ENCODE measurements at regions not wholly inside any gene's neighbourhood (a gene's known extent, or its start where the extent isn't known, plus 50 kb on each side); places are given as distances from the start of the nearest gene placed in this dataset.
"Not testable (repeated sequence)": the region's sequence is repeated elsewhere in the genome, so short reads cannot be mapped to it uniquely, and the experiment has no call there.

GRCh38 chr21:28856588-28857250 is 136.0 kb downstream of the LTN1 start:
- H3K4me1 ChIP-seq (ENCODE audit: low read length), result peaks cover 21% of the 10 kb centered on the region
- no peak overlapping the region for H3K4me2 ChIP-seq (ENCODE audit: low read depth, low read length, poor library complexity, severe bottlenecking)
- no peaks in the 10 kb centered on the region for H3K79me2 ChIP-seq (ENCODE audit: low read length)
- no peaks in the 10 kb centered on the region for H4K20me1 ChIP-seq (ENCODE audit: insufficient read depth, low read depth, low read length)
- no peak overlapping the region for H3K9ac ChIP-seq (ENCODE audit: low read length)
- H3K9me3 ChIP-seq (ENCODE audit: low read length), result no peaks in the 10 kb centered on the region
- H3K27me3 ChIP-seq (ENCODE audit: low read length), result no peaks in the 10 kb centered on the region
- no peaks in the 10 kb centered on the region for H3K36me3 ChIP-seq (ENCODE audit: insufficient read depth, low read length)
- H2AFZ ChIP-seq (ENCODE audit: low read length), result no peak overlapping the region
- no peak overlapping the region for H3K27ac ChIP-seq (ENCODE audit: low read length)
- no peak for DNase-seq
- H3K9me2 ChIP-seq (replicated peaks; ENCODE audit: insufficient read depth, low read length), result no peaks in the 10 kb centered on the region
- no peak overlapping the region for H3K4me3 ChIP-seq (ENCODE audit: low read length)

GRCh38 chr21:28852706-28853105 is 140.0 kb downstream of the LTN1 start:
- Histone ChIP-seq H2AFZ (ENCODE audit: low read length) (no peak overlapping the region), H3K9me2 (replicated peaks; ENCODE audit: insufficient read depth, low read length) (no peaks in the 10 kb centered on the region), H3K9ac (ENCODE audit: low read length) (no peak overlapping the region), H3K27me3 (ENCODE audit: low read length) (no peaks in the 10 kb centered on the region), H3K27ac (ENCODE audit: low read length) (no peak overlapping the region), H3K36me3 (ENCODE audit: insufficient read depth, low read length) (no peaks in the 10 kb centered on the region), H3K4me3 (ENCODE audit: low read length) (no peak overlapping the region), H3K4me2 (ENCODE audit: low read depth, low read length, poor library complexity, severe bottlenecking) (peak overlapping the region; percentile 21), H4K20me1 (ENCODE audit: insufficient read depth, low read depth, low read length) (no peaks in the 10 kb centered on the region), H3K79me2 (ENCODE audit: low read length) (no peaks in the 10 kb centered on the region), H3K4me1 (ENCODE audit: low read length) (peaks cover 21% of the 10 kb centered on the region), H3K9me3 (ENCODE audit: low read length) (no peaks in the 10 kb centered on the region)
- DNase-seq, result peak; percentile 83

- Histone ChIP-seq H3K9me3 (ENCODE audit: low read length) (no peaks in the 10 kb centered on the region), H4K20me1 (ENCODE audit: insufficient read depth, low read depth, low read length) (no peaks in the 10 kb centered on the region)
These were observed 141.0 kb downstream of the LTN1 start for GRCh38 chr21:28851645-28852044.

GRCh38 chr21:28839237-28839636 is 153.4 kb downstream of the LTN1 start:
- not testable (repeated sequence) for H3K4me3 ChIP-seq (ENCODE audit: low read length); H3K4me1 ChIP-seq (ENCODE audit: low read length); H3K36me3 ChIP-seq (ENCODE audit: insufficient read depth, low read length); H2AFZ ChIP-seq (ENCODE audit: low read length); H3K9me2 ChIP-seq (replicated peaks; ENCODE audit: insufficient read depth, low read length); H3K9me3 ChIP-seq (ENCODE audit: low read length); H3K27ac ChIP-seq (ENCODE audit: low read length); H3K4me2 ChIP-seq (ENCODE audit: low read depth, low read length, poor library complexity, severe bottlenecking); H3K79me2 ChIP-seq (ENCODE audit: low read length); H4K20me1 ChIP-seq (ENCODE audit: insufficient read depth, low read depth, low read length); DNase-seq; H3K9ac ChIP-seq (ENCODE audit: low read length); H3K27me3 ChIP-seq (ENCODE audit: low read length)

More at GRCh38 chr21:28851645-28852044, 141.0 kb downstream of the LTN1 start:
- DNase-seq, result no peak
- no peak overlapping the region for H3K4me2 ChIP-seq (ENCODE audit: low read depth, low read length, poor library complexity, severe bottlenecking)
- H3K9me2 ChIP-seq (replicated peaks; ENCODE audit: insufficient read depth, low read length), result no peaks in the 10 kb centered on the region
- H3K4me3 ChIP-seq (ENCODE audit: low read length), result no peak overlapping the region
- H2AFZ ChIP-seq (ENCODE audit: low read length), result no peak overlapping the region
- H3K4me1 ChIP-seq (ENCODE audit: low read length), result peaks cover 21% of the 10 kb centered on the region
- H3K9ac ChIP-seq (ENCODE audit: low read length), result no peak overlapping the region
- H3K79me2 ChIP-seq (ENCODE audit: low read length), result no peaks in the 10 kb centered on the region
- H3K36me3 ChIP-seq (ENCODE audit: insufficient read depth, low read length), result no peaks in the 10 kb centered on the region
- no peaks in the 10 kb centered on the region for H3K27me3 ChIP-seq (ENCODE audit: low read length)
- no peak overlapping the region for H3K27ac ChIP-seq (ENCODE audit: low read length)

GRCh38 chr21:28837426-28837825 is 155.3 kb downstream of the LTN1 start:
- not testable (repeated sequence) for H3K9me3 ChIP-seq (ENCODE audit: low read length); H3K9me2 ChIP-seq (replicated peaks; ENCODE audit: insufficient read depth, low read length); H4K20me1 ChIP-seq (ENCODE audit: insufficient read depth, low read depth, low read length); H3K27me3 ChIP-seq (ENCODE audit: low read length); H3K9ac ChIP-seq (ENCODE audit: low read length); H3K4me2 ChIP-seq (ENCODE audit: low read depth, low read length, poor library complexity, severe bottlenecking); DNase-seq; H3K79me2 ChIP-seq (ENCODE audit: low read length); H3K27ac ChIP-seq (ENCODE audit: low read length); H3K36me3 ChIP-seq (ENCODE audit: insufficient read depth, low read length); H3K4me1 ChIP-seq (ENCODE audit: low read length); H3K4me3 ChIP-seq (ENCODE audit: low read length); H2AFZ ChIP-seq (ENCODE audit: low read length)

- H4K20me1 ChIP-seq (ENCODE audit: insufficient read depth, low read depth, low read length); H3K36me3 ChIP-seq (ENCODE audit: insufficient read depth, low read length); H2AFZ ChIP-seq (ENCODE audit: low read length); H3K4me1 ChIP-seq (ENCODE audit: low read length); H3K9me3 ChIP-seq (ENCODE audit: low read length); H3K27me3 ChIP-seq (ENCODE audit: low read length); H3K4me3 ChIP-seq (ENCODE audit: low read length); H3K4me2 ChIP-seq (ENCODE audit: low read depth, low read length, poor library complexity, severe bottlenecking); H3K9ac ChIP-seq (ENCODE audit: low read length); H3K79me2 ChIP-seq (ENCODE audit: low read length); H3K9me2 ChIP-seq (replicated peaks; ENCODE audit: insufficient read depth, low read length); H3K27ac ChIP-seq (ENCODE audit: low read length): not testable (repeated sequence)
- DNase-seq, result peak; percentile 2
These were observed 156.1 kb downstream of the LTN1 start for GRCh38 chr21:28836588-28836987.

GRCh38 chr21:28834335-28835238 is 158.1 kb downstream of the LTN1 start:
- Histone ChIP-seq H3K9me2 (replicated peaks; ENCODE audit: insufficient read depth, low read length) (no peaks in the 10 kb centered on the region), H3K79me2 (ENCODE audit: low read length) (no peaks in the 10 kb centered on the region), H2AFZ (ENCODE audit: low read length) (no peak overlapping the region), H3K27me3 (ENCODE audit: low read length) (no peaks in the 10 kb centered on the region), H3K4me1 (ENCODE audit: low read length) (0 out of 2 replicates have a peak, but pooled peaks cover 2% of the 10 kb centered on the region), H3K36me3 (ENCODE audit: insufficient read depth, low read length) (no peaks in the 10 kb centered on the region), H3K9ac (ENCODE audit: low read length) (no peak overlapping the region), H3K27ac (ENCODE audit: low read length) (no peak overlapping the region), H3K4me2 (ENCODE audit: low read depth, low read length, poor library complexity, severe bottlenecking) (no peak overlapping the region), H3K4me3 (ENCODE audit: low read length) (no peak overlapping the region), H4K20me1 (ENCODE audit: insufficient read depth, low read depth, low read length) (no peaks in the 10 kb centered on the region), H3K9me3 (ENCODE audit: low read length) (no peaks in the 10 kb centered on the region)
- peak; percentile 33 for DNase-seq

- Histone ChIP-seq H3K9ac (ENCODE audit: low read length) (no peak overlapping the region), H3K27ac (ENCODE audit: low read length) (no peak overlapping the region), H3K79me2 (ENCODE audit: low read length) (no peaks in the 10 kb centered on the region), H2AFZ (ENCODE audit: low read length) (no peak overlapping the region), H3K27me3 (ENCODE audit: low read length) (no peaks in the 10 kb centered on the region), H3K4me3 (ENCODE audit: low read length) (no peak overlapping the region), H3K9me3 (ENCODE audit: low read length) (no peaks in the 10 kb centered on the region), H3K4me1 (ENCODE audit: low read length) (peaks cover under 1% of the 10 kb centered on the region), H3K9me2 (replicated peaks; ENCODE audit: insufficient read depth, low read length) (no peaks in the 10 kb centered on the region), H3K4me2 (ENCODE audit: low read depth, low read length, poor library complexity, severe bottlenecking) (no peak overlapping the region), H4K20me1 (ENCODE audit: insufficient read depth, low read depth, low read length) (no peaks in the 10 kb centered on the region), H3K36me3 (ENCODE audit: insufficient read depth, low read length) (no peaks in the 10 kb centered on the region)
- no peak for DNase-seq
These were observed 159.1 kb downstream of the LTN1 start for GRCh38 chr21:28833609-28834008.
